H1 (cell line): ENCODE measurements at regions not wholly inside any gene's neighbourhood (a gene's known extent, or its start where the extent isn't known, plus 50 kb on each side); places are given as distances from the start of the nearest gene placed in this dataset.

ENCODE experiments used
- CTCF ChIA-PET: fragments of 300-600 bp; sonication (Branson Sonifier 250); formaldehyde crosslinking; loops from one replicate; lab custom pipeline; 2021; ENCODE audit not compliant: partially characterized antibody; lab: Charles Lee
- POLR2A ChIA-PET: fragments of 300-600 bp; sonication (Branson Sonifier 250); formaldehyde crosslinking; loops from one replicate; lab custom pipeline; 2021; ENCODE audit warnings: inconsistent platforms; ENCODE audit not compliant: partially characterized antibody; lab: Charles Lee
- DNase-seq, 2 experiments: peaks; one replicate each; pipeline versions ENCODE4 v3.0.0 to v3.0.0-alpha.2; 2010 to 2022; ENCODE audit warnings: low spot score in 2 of 2, low read depth in 1 of 2, mixed read lengths in 1 of 2
- FAIRE-seq: peaks from 2 replicates; lab custom pipeline; 2011; peaks lifted over from hg19 to GRCh38; lab: Jason Lieb, UNC
- H2AFZ ChIP-seq: 2 replicates; pipeline ENCODE4 v1.8.1; 2012; ENCODE audit warnings: low read length, inconsistent platforms
- H2AK5ac ChIP-seq: 2 replicates; pipeline ENCODE4 v1.6.1; 2013; ENCODE audit warnings: low read depth, low read length
- H2BK120ac ChIP-seq: replicated peaks from 2 replicates; pipeline ENCODE3; 2013; ENCODE audit warnings: low read depth, low read length, inconsistent platforms
- H2BK12ac ChIP-seq: 2 replicates; pipeline ENCODE4 v1.6.1; 2013; ENCODE audit warnings: low read depth, low read length
- H2BK15ac ChIP-seq: 2 replicates; pipeline ENCODE4 v1.6.1; 2013; ENCODE audit warnings: low read length
- H2BK20ac ChIP-seq: 2 replicates; pipeline ENCODE4 v1.6.1; 2013; ENCODE audit warnings: low read length
- H2BK5ac ChIP-seq: 2 replicates; pipeline ENCODE4 v1.6.1; 2013; ENCODE audit warnings: low read depth, low read length
- H3K14ac ChIP-seq: 2 replicates; pipeline ENCODE4 v1.6.1; 2013; ENCODE audit warnings: inconsistent platforms; ENCODE audit not compliant: insufficient read length
- H3K18ac ChIP-seq: 2 replicates; pipeline ENCODE4 v1.6.1; 2013; ENCODE audit warnings: low read length; ENCODE audit errors: extremely low read depth
- H3K23ac ChIP-seq: 2 replicates; pipeline ENCODE4 v1.6.1; 2013; ENCODE audit warnings: inconsistent platforms; ENCODE audit not compliant: insufficient read length
- H3K23me2 ChIP-seq: 2 replicates; pipeline ENCODE4 v1.6.1; 2013; ENCODE audit warnings: low read depth, low read length
- H3K27ac ChIP-seq: 2 replicates; pipeline ENCODE4 v1.6.1; 2011; ENCODE audit warnings: low read depth, low read length, inconsistent platforms
- H3K27me3 ChIP-seq, 4 experiments: replicated peaks in 1 of 4; 1 replicate in 1 of 4; 2 replicates in 3 of 4; pipeline versions ENCODE4 v1.6.1 to v1.8.1; 2011 to 2013; ENCODE audit warnings: low read length in 3 of 4, mild to moderate bottlenecking in 3 of 4, inconsistent platforms in 2 of 4, mixed read lengths in 2 of 4, moderate library complexity in 1 of 4; ENCODE audit not compliant: control insufficient read depth in 3 of 4, insufficient read depth in 3 of 4; ENCODE audit errors: extremely low read depth in 1 of 4
- H3K36me3 ChIP-seq, 4 experiments: 2 replicates each; pipeline versions ENCODE4 v1.6.1 to v1.8.1; 2011 to 2013; ENCODE audit warnings: mild to moderate bottlenecking in 4 of 4, low read length in 3 of 4, moderate library complexity in 2 of 4, control low read depth in 1 of 4, inconsistent platforms in 1 of 4; ENCODE audit not compliant: insufficient read depth in 4 of 4, control insufficient read depth in 2 of 4
- H3K4ac ChIP-seq: replicated peaks from 2 replicates; pipeline ENCODE3; 2013; ENCODE audit warnings: low read length, low read depth, mixed read lengths, inconsistent platforms; ENCODE audit not compliant: insufficient read length
- H3K4me1 ChIP-seq, 4 experiments: replicated peaks in 1 of 4; 1 replicate in 1 of 4; 2 replicates in 3 of 4; pipeline versions ENCODE4 v1.6.1 to v1.8.1; 2011 to 2013; ENCODE audit warnings: low read length in 3 of 4, inconsistent platforms in 2 of 4, mixed read lengths in 1 of 4; ENCODE audit not compliant: insufficient read depth in 4 of 4, control insufficient read depth in 3 of 4
- H3K4me2 ChIP-seq, 2 experiments: 2 replicates each; pipeline versions ENCODE4 v1.6.1 to v1.8.1; 2011 to 2013; ENCODE audit warnings: low read depth in 2 of 2, low read length in 2 of 2, control low read depth in 1 of 2, inconsistent platforms in 1 of 2, mild to moderate bottlenecking in 1 of 2; ENCODE audit not compliant: insufficient read depth in 1 of 2
- H3K4me3 ChIP-seq, 4 experiments: fragments of 200-600, 300-600 bp in 1 of 4; sonication (generic), shearing (Covaris generic), sonication (Bioruptor Twin) in 1 of 4; 2 replicates each; pipeline versions ENCODE4 v1.5.1 to v1.8.1; 2011 to 2016; ENCODE audit warnings: low read length in 4 of 4, low read depth in 3 of 4, control low read depth in 2 of 4, inconsistent platforms in 2 of 4, mild to moderate bottlenecking in 2 of 4, mixed read lengths in 1 of 4, moderate library complexity in 1 of 4; ENCODE audit not compliant: insufficient read depth in 2 of 4; ENCODE audit errors: extremely low read depth in 1 of 4
- H3K56ac ChIP-seq: replicated peaks from 2 replicates; pipeline ENCODE3; 2013; ENCODE audit warnings: low read depth, mild to moderate bottlenecking, mixed read lengths, low read length, inconsistent platforms; ENCODE audit not compliant: insufficient read length
- H3K79me1 ChIP-seq: 2 replicates; pipeline ENCODE4 v1.6.1; 2013; ENCODE audit warnings: low read depth, low read length, control low read depth
- H3K79me2 ChIP-seq, 2 experiments: 2 replicates each; pipeline versions ENCODE4 v1.6.1 to v1.8.1; 2012 to 2013; ENCODE audit warnings: low read length in 2 of 2, mild to moderate bottlenecking in 2 of 2, inconsistent platforms in 1 of 2; ENCODE audit not compliant: insufficient read depth in 2 of 2, control insufficient read depth in 1 of 2
- H3K9ac ChIP-seq, 4 experiments: replicated peaks in 1 of 4; 1 replicate in 1 of 4; 2 replicates in 3 of 4; pipeline versions ENCODE4 v1.6.1 to v1.8.1; 2011 to 2013; ENCODE audit warnings: low read depth in 3 of 4, low read length in 3 of 4, control low read depth in 2 of 4, mild to moderate bottlenecking in 2 of 4, moderate library complexity in 2 of 4, inconsistent platforms in 1 of 4; ENCODE audit errors: extremely low read depth in 1 of 4
- H3K9me3 ChIP-seq, 2 experiments: 2 replicates each; pipeline versions ENCODE4 v1.6.1 to v1.8.1; 2012 to 2013; ENCODE audit warnings: mild to moderate bottlenecking in 2 of 2, moderate library complexity in 2 of 2, control low read depth in 1 of 2, inconsistent platforms in 1 of 2, low read depth in 1 of 2, low read length in 1 of 2, mixed read lengths in 1 of 2; ENCODE audit not compliant: insufficient read depth in 2 of 2
- H4K20me1 ChIP-seq, 2 experiments: replicated peaks in 1 of 2; 2 replicates each; pipeline versions ENCODE3 to v1.8.1; 2011 to 2013; ENCODE audit warnings: inconsistent platforms in 2 of 2, low read length in 2 of 2, mild to moderate bottlenecking in 1 of 2; ENCODE audit not compliant: insufficient read depth in 2 of 2, control insufficient read depth in 1 of 2
- H4K5ac ChIP-seq: 2 replicates; pipeline ENCODE4 v1.6.1; 2013; ENCODE audit warnings: low read length, low read depth, mixed read lengths, inconsistent platforms; ENCODE audit not compliant: insufficient read length
- H4K8ac ChIP-seq: 2 replicates; pipeline ENCODE4 v1.8.0; 2013; ENCODE audit warnings: mild to moderate bottlenecking, moderate library complexity, low read length, inconsistent platforms; ENCODE audit not compliant: insufficient read depth; ENCODE audit errors: extremely low read depth
- H4K91ac ChIP-seq: replicated peaks from 2 replicates; pipeline ENCODE3; 2013; ENCODE audit warnings: low read length, mixed read lengths, inconsistent platforms; ENCODE audit not compliant: insufficient read length
- ATF3 ChIP-seq: IDR thresholded peaks from 2 replicates; pipeline ENCODE4 v1.6.1; 2011; ENCODE audit warnings: low read depth, mild to moderate bottlenecking, low read length; ENCODE audit not compliant: insufficient read depth
- BACH1 ChIP-seq: IDR thresholded peaks from 2 replicates; pipeline ENCODE4 v1.6.1; 2012; ENCODE audit warnings: low read length, improper control_type of control experiment
- CTCF ChIP-seq, 3 experiments: IDR thresholded peaks; 1 replicate in 2 of 3; 2 replicates in 1 of 3; pipeline versions ENCODE4 v1.5.1 to v1.6.1; 2011; ENCODE audit warnings: low read length in 3 of 3, mild to moderate bottlenecking in 3 of 3, inconsistent platforms in 2 of 3, low read depth in 1 of 3, moderate library complexity in 1 of 3; ENCODE audit not compliant: insufficient read depth in 1 of 3; ENCODE audit errors: control extremely low read depth in 1 of 3
- EZH2 ChIP-seq: fragments of 200-600 bp; sonication (generic); IDR thresholded peaks from 2 replicates; pipeline ENCODE4 v1.7.1; 2012; ENCODE audit warnings: low read depth, mild to moderate bottlenecking, moderate library complexity, low read length, inconsistent platforms; ENCODE audit not compliant: severe bottlenecking
- RAD21 ChIP-seq, 2 experiments: IDR thresholded peaks in 1 of 2; conservative IDR thresholded peaks in 1 of 2; 2 replicates each; pipeline ENCODE4 v1.6.1; 2011; ENCODE audit warnings: low read depth in 2 of 2, low read length in 2 of 2, improper control_type of control experiment in 1 of 2, inconsistent platforms in 1 of 2, mild to moderate bottlenecking in 1 of 2, moderate library complexity in 1 of 2
- TAF1 ChIP-seq: IDR thresholded peaks from 2 replicates; pipeline ENCODE4 v1.6.1; 2011; ENCODE audit warnings: mild to moderate bottlenecking, low read depth, low read length
- ZNF274 ChIP-seq: IDR thresholded peaks from 2 replicates; pipeline ENCODE4 v1.7.0; 2012; ENCODE audit warnings: low read length, borderline replicate concordance; ENCODE audit errors: extremely low read depth
- WGBS, 2 experiments: shearing (Covaris generic) in 1 of 2; methylation state at CpG; one replicate each; pipeline versions ENCODE4 v1.1.6 to v1.1.7; 2013 to 2015; ENCODE audit warnings: low lambda C conversion rate in 2 of 2, mixed read lengths in 2 of 2, inconsistent platforms in 1 of 2, low coverage in 1 of 2, missing lambda C conversion rate in 1 of 2; ENCODE audit not compliant: insufficient replicate concordance in 2 of 2, insufficient coverage in 1 of 2, insufficient read length in 1 of 2; ENCODE audit errors: extremely low coverage in 1 of 2, missing lambda C conversion rate in 1 of 2; 5-methylcytosine and 5-hydroxymethylcytosine counted together
- TF ChIP-seq, protein P1 (sequence below): IDR thresholded peaks from 2 replicates; pipeline ENCODE4 v1.6.1; 2011; ENCODE audit warnings: low read length, improper control_type of control experiment
- TF ChIP-seq, protein P2 (sequence below): IDR thresholded peaks from 2 replicates; pipeline ENCODE4 v1.6.1; 2012; ENCODE audit warnings: inconsistent platforms

DNA sequence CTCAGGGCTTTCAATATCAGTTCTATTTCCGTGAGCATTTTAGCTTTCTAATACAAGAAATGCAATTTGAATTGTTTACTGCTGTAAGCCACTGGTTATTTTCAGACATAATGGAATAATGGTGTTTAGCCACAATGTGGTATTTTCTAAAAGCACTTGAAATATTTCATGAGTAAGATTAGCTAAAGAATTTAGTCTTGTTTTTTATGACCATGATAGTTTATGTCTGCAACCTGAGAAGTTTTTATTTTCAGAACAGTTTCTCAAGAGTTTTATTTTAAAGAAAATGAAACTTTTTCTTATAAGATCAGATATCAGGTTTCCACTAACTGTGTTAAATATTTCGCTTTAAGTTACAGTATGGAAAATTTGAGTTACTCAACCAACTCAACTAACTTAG is 60.2 kb downstream of the SLIT2 start:
- H3K4me2 ChIP-seq = no peak overlapping the region
- H2AK5ac ChIP-seq = no peak overlapping the region
- no peaks in the 10 kb centered on the region for H4K20me1 ChIP-seq
- no peaks in the 10 kb centered on the region for H3K79me1 ChIP-seq
- no peak overlapping the region for H3K9ac ChIP-seq
- no peak overlapping the region for H4K8ac ChIP-seq
- H2AFZ ChIP-seq = no peak overlapping the region
- POLR2A ChIA-PET = no interaction called here
- H3K23ac ChIP-seq = no peak overlapping the region
- H3K27ac ChIP-seq = no peak overlapping the region
- H2BK12ac ChIP-seq = no peak overlapping the region
- CTCF ChIA-PET = interaction anchor here (0.6 kb wide), 1 partner anchor 105 kb away, joined by 3 read pairs; no protein-coding TSS in a partner anchor
- H4K5ac ChIP-seq = no peak overlapping the region
- H2BK120ac ChIP-seq = no peak overlapping the region
- no peak overlapping the region for H3K4ac ChIP-seq
- no peaks in the 10 kb centered on the region for H3K79me2 ChIP-seq
- no peaks in the 10 kb centered on the region for H3K27me3 ChIP-seq
- H2BK5ac ChIP-seq = no peak overlapping the region
- no peak overlapping the region for H3K14ac ChIP-seq
- H2BK15ac ChIP-seq = no peak overlapping the region
- FAIRE-seq (no peak), DNase-seq (no peak)
- H3K4me3 ChIP-seq = no peak overlapping the region
- H3K4me1 ChIP-seq = no peaks in the 10 kb centered on the region
- H3K23me2 ChIP-seq = no peaks in the 10 kb centered on the region
- no peak overlapping the region for H3K18ac ChIP-seq
- H3K56ac ChIP-seq = no peak overlapping the region
- WGBS, 2 experiments = 91% methylated on average over 2 of the region's 2 CpGs; no CpG with 5 or more reads in 1 of the 2 experiments
- no peaks in the 10 kb centered on the region for H3K9me3 ChIP-seq
- H2BK20ac ChIP-seq = no peak overlapping the region
- H4K91ac ChIP-seq = no peak overlapping the region
- H3K36me3 ChIP-seq = no peaks in the 10 kb centered on the region
- TF ChIP-seq BACH1 = no peak
- TF ChIP-seq RAD21 (IDR thresholded peaks at IDR 0.05 in 1 of 2, conservative IDR thresholded peaks at IDR 0.05 in 1 of 2; ENCODE audit: low read depth in 2 of 2, low read length in 2 of 2) = no peak
- TF ChIP-seq, protein P1, sequence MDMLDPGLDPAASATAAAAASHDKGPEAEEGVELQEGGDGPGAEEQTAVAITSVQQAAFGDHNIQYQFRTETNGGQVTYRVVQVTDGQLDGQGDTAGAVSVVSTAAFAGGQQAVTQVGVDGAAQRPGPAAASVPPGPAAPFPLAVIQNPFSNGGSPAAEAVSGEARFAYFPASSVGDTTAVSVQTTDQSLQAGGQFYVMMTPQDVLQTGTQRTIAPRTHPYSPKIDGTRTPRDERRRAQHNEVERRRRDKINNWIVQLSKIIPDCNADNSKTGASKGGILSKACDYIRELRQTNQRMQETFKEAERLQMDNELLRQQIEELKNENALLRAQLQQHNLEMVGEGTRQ = no peak
- no peak for TF ChIP-seq EZH2
- no peak for TF ChIP-seq TAF1
- TF ChIP-seq, protein P2, sequence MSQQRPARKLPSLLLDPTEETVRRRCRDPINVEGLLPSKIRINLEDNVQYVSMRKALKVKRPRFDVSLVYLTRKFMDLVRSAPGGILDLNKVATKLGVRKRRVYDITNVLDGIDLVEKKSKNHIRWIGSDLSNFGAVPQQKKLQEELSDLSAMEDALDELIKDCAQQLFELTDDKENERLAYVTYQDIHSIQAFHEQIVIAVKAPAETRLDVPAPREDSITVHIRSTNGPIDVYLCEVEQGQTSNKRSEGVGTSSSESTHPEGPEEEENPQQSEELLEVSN = no peak
- TF ChIP-seq ATF3 = no peak
- TF ChIP-seq ZNF274 = no peak
- no peak for TF ChIP-seq CTCF (IDR thresholded peaks at IDR 0.05; ENCODE audit: control extremely low read depth in 1 of 3, insufficient read depth in 1 of 3, low read depth in 1 of 3, low read length in 3 of 3)
